PC-3 (cell line): ENCODE measurements at regions not wholly inside any gene's neighbourhood (a gene's known extent, or its start where the extent isn't known, plus 50 kb on each side); places are given as distances from the start of the nearest gene placed in this dataset.
A peak's percentile ranks its signal among the peaks of the same experiment; 100 is the strongest.

Source experiments
- EZH2phosphoT487 ChIP-seq: fragments of 300-600 bp; sonication (generic); IDR thresholded peaks from 2 replicates; pipeline ENCODE4 v1.6.1; 2018; ENCODE audit warnings: mild to moderate bottlenecking, antibody characterized with exemption, low read length, borderline replicate concordance
- TF ChIP-seq, protein P1 (sequence below): fragments of 300-600 bp; sonication (generic); conservative IDR thresholded peaks from 2 replicates; pipeline ENCODE4 v1.5.1; 2017; ENCODE audit warnings: antibody characterized with exemption, low read depth, mild to moderate bottlenecking, low read length

DNA sequence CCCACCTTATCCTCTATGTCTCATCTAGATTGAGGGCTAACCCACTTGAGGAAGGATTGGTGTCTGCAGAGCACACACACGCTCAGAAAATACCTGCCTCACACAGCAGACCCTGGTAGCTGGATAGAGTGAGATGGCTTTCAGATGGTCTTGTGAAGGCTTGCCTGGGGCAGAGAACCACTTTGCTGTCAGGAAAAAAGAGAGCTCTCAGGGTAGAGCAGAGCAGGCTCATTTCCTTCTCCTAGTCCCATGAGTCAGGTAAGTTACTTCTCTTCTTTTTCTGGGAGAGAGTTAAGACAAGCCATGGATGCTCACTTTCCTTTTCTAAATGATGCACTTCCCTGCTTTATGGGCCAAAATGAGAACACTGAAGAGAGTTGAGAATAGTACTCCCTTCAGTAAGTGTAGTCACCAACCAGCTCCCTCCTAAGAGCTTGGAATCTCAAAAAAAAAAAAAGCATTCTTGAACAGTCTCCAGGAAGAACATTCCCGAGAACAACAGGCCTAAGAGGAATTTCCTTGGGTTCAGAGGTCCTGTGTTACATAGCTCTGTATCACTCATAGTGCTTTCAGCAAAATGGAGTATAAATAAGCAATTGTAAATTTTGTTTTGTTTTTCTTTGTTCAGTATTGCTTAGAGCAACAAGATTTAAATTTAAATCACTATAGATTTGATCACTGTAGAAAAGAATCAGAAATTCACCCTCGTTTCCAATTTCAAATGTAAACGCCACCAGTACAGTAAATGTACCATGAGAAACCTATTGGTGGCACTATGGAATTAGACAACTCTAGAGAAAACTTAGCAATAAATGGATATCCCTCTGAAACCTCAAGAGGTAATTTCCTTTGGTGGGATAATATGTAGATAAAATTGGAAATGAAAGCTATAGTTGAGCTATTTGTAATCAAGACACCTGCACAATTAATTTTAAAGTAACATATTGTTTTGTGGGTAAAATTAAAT is 530.3 kb downstream of the RFPL4B start:
- TF ChIP-seq, protein P1, sequence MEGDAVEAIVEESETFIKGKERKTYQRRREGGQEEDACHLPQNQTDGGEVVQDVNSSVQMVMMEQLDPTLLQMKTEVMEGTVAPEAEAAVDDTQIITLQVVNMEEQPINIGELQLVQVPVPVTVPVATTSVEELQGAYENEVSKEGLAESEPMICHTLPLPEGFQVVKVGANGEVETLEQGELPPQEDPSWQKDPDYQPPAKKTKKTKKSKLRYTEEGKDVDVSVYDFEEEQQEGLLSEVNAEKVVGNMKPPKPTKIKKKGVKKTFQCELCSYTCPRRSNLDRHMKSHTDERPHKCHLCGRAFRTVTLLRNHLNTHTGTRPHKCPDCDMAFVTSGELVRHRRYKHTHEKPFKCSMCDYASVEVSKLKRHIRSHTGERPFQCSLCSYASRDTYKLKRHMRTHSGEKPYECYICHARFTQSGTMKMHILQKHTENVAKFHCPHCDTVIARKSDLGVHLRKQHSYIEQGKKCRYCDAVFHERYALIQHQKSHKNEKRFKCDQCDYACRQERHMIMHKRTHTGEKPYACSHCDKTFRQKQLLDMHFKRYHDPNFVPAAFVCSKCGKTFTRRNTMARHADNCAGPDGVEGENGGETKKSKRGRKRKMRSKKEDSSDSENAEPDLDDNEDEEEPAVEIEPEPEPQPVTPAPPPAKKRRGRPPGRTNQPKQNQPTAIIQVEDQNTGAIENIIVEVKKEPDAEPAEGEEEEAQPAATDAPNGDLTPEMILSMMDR: peak; percentile 54
- TF ChIP-seq EZH2phosphoT487: no peak
